ENCODE measurements at regions not wholly inside any gene's neighbourhood (a gene's known extent, or its start where the extent isn't known, plus 50 kb on each side); places are given as distances from the start of the nearest gene placed in this dataset.

- TF ChIP-seq CTCF (IDR thresholded peaks at IDR 0.05; ENCODE audit: unreplicated experiment), result no peak
- H3K27me3 Mint-ChIP-seq, result peaks cover 36% of the 10 kb centered on the region
- no peak for DNase-seq (ENCODE audit: low spot score, unreplicated experiment)
- peaks cover 4% of the 10 kb centered on the region for H3K4me1 Mint-ChIP-seq (ENCODE audit: low read depth)
- H3K36me3 Mint-ChIP-seq (ENCODE audit: insufficient read depth), result no peaks in the 10 kb centered on the region
- H3K27ac Mint-ChIP-seq, result no peak overlapping the region
- H3K4me3 Mint-ChIP-seq (ENCODE audit: low read depth), result no peak overlapping the region
- H3K9me3 Mint-ChIP-seq (ENCODE audit: low read depth), result no peaks in the 10 kb centered on the region
Observed at GRCh38 chr13:111623208-111623607, 302.8 kb downstream of the TEX29 start.

- no peak for DNase-seq (ENCODE audit: low spot score, unreplicated experiment)
- Mint-ChIP-seq H3K27ac (no peak overlapping the region), H3K27me3 (peaks cover 39% of the 10 kb centered on the region), H3K36me3 (ENCODE audit: insufficient read depth) (no peaks in the 10 kb centered on the region), H3K4me1 (ENCODE audit: low read depth) (no peaks in the 10 kb centered on the region), H3K9me3 (ENCODE audit: low read depth) (no peaks in the 10 kb centered on the region), H3K4me3 (ENCODE audit: low read depth) (no peak overlapping the region)
- TF ChIP-seq CTCF (IDR thresholded peaks at IDR 0.05; ENCODE audit: unreplicated experiment), result no peak
Observed at GRCh38 chr13:111623743-111624505, 303.5 kb downstream of the TEX29 start.

GRCh38 chr13:111625526-111626315, 305.3 kb downstream of the TEX29 start:
- peaks cover 53% of the 10 kb centered on the region for H3K27me3 Mint-ChIP-seq

GRCh38 chr13:111626371-111627305, 306.2 kb downstream of the TEX29 start:
- DNase-seq (ENCODE audit: low spot score, unreplicated experiment), result no peak
- H3K27me3 Mint-ChIP-seq, result peaks cover 55% of the 10 kb centered on the region
- H3K36me3 Mint-ChIP-seq (ENCODE audit: insufficient read depth), result no peaks in the 10 kb centered on the region
- no peaks in the 10 kb centered on the region for H3K9me3 Mint-ChIP-seq (ENCODE audit: low read depth)
- no peak overlapping the region for H3K4me3 Mint-ChIP-seq (ENCODE audit: low read depth)
- H3K27ac Mint-ChIP-seq, result no peak overlapping the region
- TF ChIP-seq CTCF (IDR thresholded peaks at IDR 0.05; ENCODE audit: unreplicated experiment), result no peak
- no peaks in the 10 kb centered on the region for H3K4me1 Mint-ChIP-seq (ENCODE audit: low read depth)

More at GRCh38 chr13:111625526-111626315, 305.3 kb downstream of the TEX29 start:
- DNase-seq (ENCODE audit: low spot score, unreplicated experiment), result no peak
- no peak overlapping the region for H3K4me3 Mint-ChIP-seq (ENCODE audit: low read depth)
- H3K4me1 Mint-ChIP-seq (ENCODE audit: low read depth), result no peaks in the 10 kb centered on the region
- no peaks in the 10 kb centered on the region for H3K36me3 Mint-ChIP-seq (ENCODE audit: insufficient read depth)
- no peaks in the 10 kb centered on the region for H3K9me3 Mint-ChIP-seq (ENCODE audit: low read depth)
- no peak for TF ChIP-seq CTCF (IDR thresholded peaks at IDR 0.05; ENCODE audit: unreplicated experiment)
- H3K27ac Mint-ChIP-seq, result no peak overlapping the region

- H3K4me1 Mint-ChIP-seq (ENCODE audit: low read depth), result peaks cover 6% of the 10 kb centered on the region
- no peaks in the 10 kb centered on the region for H3K9me3 Mint-ChIP-seq (ENCODE audit: low read depth)
- no peaks in the 10 kb centered on the region for H3K36me3 Mint-ChIP-seq (ENCODE audit: insufficient read depth)
- H3K27ac Mint-ChIP-seq, result no peak overlapping the region
- H3K4me3 Mint-ChIP-seq (ENCODE audit: low read depth), result no peak overlapping the region
- H3K27me3 Mint-ChIP-seq, result peaks cover 60% of the 10 kb centered on the region
- no peak for TF ChIP-seq CTCF (IDR thresholded peaks at IDR 0.05; ENCODE audit: unreplicated experiment)
- no peak for DNase-seq (ENCODE audit: low spot score, unreplicated experiment)
Observed at GRCh38 chr13:111627596-111627995, 307.2 kb downstream of the TEX29 start.

Measured in progenitor cell of endocrine pancreas (in vitro differentiated cells).